ENCODE measurements at regions not wholly inside any gene's neighbourhood (a gene's known extent, or its start where the extent isn't known, plus 50 kb on each side); places are given as distances from the start of the nearest gene placed in this dataset.

- TF ChIP-seq CTCF (IDR thresholded peaks at IDR 0.05 in 2 of 3, conservative IDR thresholded peaks at IDR 0.05 in 1 of 3; ENCODE audit: borderline replicate concordance in 1 of 3, insufficient read depth in 1 of 3, low read depth in 2 of 3, low read length in 2 of 3), result peak in 2 of 3 experiments; percentile 13 to 45; a peak in 1 of 6 replicates
- 0 out of 2 replicates have a peak, but pooled peaks have one; percentile 28 for TF ChIP-seq RAD21 (IDR thresholded peaks at IDR 0.05; ENCODE audit: low read depth)
- no peak for TF ChIP-seq POLR2AphosphoS5 (IDR thresholded peaks at IDR 0.05; ENCODE audit: low read depth, low read length)
- TF ChIP-seq EZH2 (IDR thresholded peaks at IDR 0.05), result no peak
Observed at GRCh38 chr3:75341324-75342067, 322.6 kb upstream of the FRG2C start.

All from HCT116 (cell line).